ENCODE measurements at regions not wholly inside any gene's neighbourhood (a gene's known extent, or its start where the extent isn't known, plus 50 kb on each side); places are given as distances from the start of the nearest gene placed in this dataset.
"Not testable (repeated sequence)": the region's sequence is repeated elsewhere in the genome, so short reads cannot be mapped to it uniquely, and the experiment has no call there.

GRCh38 chr18:1383465-1383864 lies 478.8 kb downstream of the ADCYAP1 start:
- Mint-ChIP-seq H3K9me3 (ENCODE audit: low read depth) (peaks cover 31% of the 10 kb centered on the region), H3K36me3 (ENCODE audit: low read depth) (peaks cover 1% of the 10 kb centered on the region), H3K4me1 (ENCODE audit: low read depth) (no peaks in the 10 kb centered on the region), H3K27ac (ENCODE audit: unreplicated experiment) (no peak overlapping the region), H3K4me3 (ENCODE audit: unreplicated experiment) (no peak overlapping the region), H3K27me3 (ENCODE audit: low read depth) (no peaks in the 10 kb centered on the region)
- DNase-seq (ENCODE audit: low spot score) = no peak
- TF ChIP-seq CTCF (IDR thresholded peaks at IDR 0.05) = no peak

- H3K4me3 Mint-ChIP-seq (ENCODE audit: unreplicated experiment); H3K27me3 Mint-ChIP-seq (ENCODE audit: low read depth); H3K36me3 Mint-ChIP-seq (ENCODE audit: low read depth); H3K4me1 Mint-ChIP-seq (ENCODE audit: low read depth); H3K27ac Mint-ChIP-seq (ENCODE audit: unreplicated experiment); DNase-seq (ENCODE audit: low spot score): not testable (repeated sequence)
- H3K9me3 Mint-ChIP-seq (ENCODE audit: low read depth) = peaks cover 36% of the 10 kb centered on the region
Observed at GRCh38 chr18:1388468-1388867, 483.8 kb downstream of the ADCYAP1 start.

DNA sequence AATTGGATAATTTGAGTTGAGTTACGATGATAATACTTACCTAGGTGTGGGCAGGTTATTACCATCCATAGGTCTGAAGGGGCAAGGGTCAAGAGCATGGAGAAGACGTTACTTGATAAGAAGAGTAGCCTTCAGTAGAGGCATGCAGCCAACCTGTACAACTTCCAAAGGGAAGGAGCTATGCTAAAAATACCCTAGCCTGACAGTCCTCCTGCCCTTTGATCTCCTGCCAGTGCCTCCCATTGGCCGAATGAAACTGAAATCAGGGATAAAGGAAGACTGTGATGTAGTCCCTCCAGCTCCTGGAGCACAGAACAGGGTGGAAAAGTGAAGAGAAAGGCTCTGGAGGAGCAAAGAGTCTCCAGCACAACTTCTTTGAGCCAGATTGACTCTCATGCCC lies 487.4 kb downstream of the ADCYAP1 start:
- H3K4me3 Mint-ChIP-seq (ENCODE audit: unreplicated experiment) = no peak overlapping the region
- H3K4me1 Mint-ChIP-seq (ENCODE audit: low read depth) = no peaks in the 10 kb centered on the region
- TF ChIP-seq CTCF (IDR thresholded peaks at IDR 0.05) = no peak
- DNase-seq (ENCODE audit: low spot score) = no peak
- H3K36me3 Mint-ChIP-seq (ENCODE audit: low read depth) = no peaks in the 10 kb centered on the region
- H3K27ac Mint-ChIP-seq (ENCODE audit: unreplicated experiment) = no peak overlapping the region
- H3K9me3 Mint-ChIP-seq (ENCODE audit: low read depth) = peaks cover 16% of the 10 kb centered on the region
- peaks cover 6% of the 10 kb centered on the region for H3K27me3 Mint-ChIP-seq (ENCODE audit: low read depth)

DNA sequence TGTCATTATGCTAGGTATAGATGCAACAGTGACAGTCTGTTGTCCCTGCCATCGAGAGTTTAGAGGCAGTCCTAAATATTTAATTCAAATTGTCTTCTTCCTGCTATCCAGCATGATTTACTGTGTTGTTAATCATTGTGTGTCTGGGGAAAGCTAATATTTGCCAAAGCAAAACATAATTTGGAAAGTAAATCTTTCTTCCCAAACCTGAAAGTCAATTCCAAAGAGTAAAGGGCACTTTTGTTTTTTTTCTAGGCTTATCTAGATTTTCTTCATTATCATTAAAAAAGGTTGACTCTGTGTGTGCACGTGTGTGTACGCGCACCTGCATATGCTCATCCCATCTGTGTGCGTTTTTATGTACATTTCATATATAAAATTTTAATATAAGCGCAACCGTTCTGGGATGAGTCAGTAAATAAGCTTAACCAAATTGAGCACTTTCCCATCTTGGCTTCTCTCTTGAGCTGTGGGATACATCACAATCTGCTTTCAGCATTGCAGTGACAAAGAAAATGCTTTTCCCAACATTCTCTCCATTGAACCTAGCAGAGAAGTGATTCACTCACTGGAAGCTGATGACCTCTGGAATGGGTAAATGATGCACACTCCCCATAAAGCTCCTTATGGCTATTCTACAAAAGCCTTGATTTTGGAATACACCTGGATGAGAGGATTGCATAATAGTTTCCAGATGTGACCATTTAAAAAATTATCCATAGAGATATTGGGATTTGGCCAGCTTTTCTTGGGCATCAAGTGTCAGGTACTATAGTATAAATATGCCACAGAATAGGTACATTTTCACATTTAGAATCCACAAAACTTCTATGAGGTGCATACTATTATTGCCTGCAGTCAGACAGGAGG lies 488.4 kb downstream of the ADCYAP1 start:
- Mint-ChIP-seq H3K36me3 (ENCODE audit: low read depth) (no peaks in the 10 kb centered on the region), H3K4me1 (ENCODE audit: low read depth) (no peaks in the 10 kb centered on the region), H3K27me3 (ENCODE audit: low read depth) (peaks cover 6% of the 10 kb centered on the region), H3K4me3 (ENCODE audit: unreplicated experiment) (no peak overlapping the region), H3K9me3 (ENCODE audit: low read depth) (peaks cover 8% of the 10 kb centered on the region), H3K27ac (ENCODE audit: unreplicated experiment) (no peak overlapping the region)
- DNase-seq (ENCODE audit: low spot score) = no peak
- no peak for TF ChIP-seq CTCF (IDR thresholded peaks at IDR 0.05)

DNA sequence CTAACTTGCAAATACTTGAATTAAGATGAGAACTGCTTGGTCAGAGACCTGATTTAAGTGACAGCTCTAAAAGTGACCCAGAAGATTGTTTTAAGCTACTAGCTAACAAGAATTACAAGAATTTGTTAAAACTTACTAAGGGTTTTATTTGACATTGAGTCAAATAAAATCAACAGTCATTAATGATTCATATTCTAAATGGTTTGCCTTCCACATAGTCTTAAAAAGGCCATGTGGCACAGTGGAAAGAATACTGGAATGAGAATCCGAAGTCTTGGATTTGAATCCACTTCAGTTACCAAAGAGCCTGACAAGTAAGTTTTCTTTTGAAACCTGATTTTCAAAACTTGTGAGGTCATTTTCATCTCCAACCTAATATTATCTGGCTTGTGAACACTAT lies 489.3 kb downstream of the ADCYAP1 start:
- H3K36me3 Mint-ChIP-seq (ENCODE audit: low read depth) = no peaks in the 10 kb centered on the region
- no peaks in the 10 kb centered on the region for H3K4me1 Mint-ChIP-seq (ENCODE audit: low read depth)
- no peak overlapping the region for H3K27ac Mint-ChIP-seq (ENCODE audit: unreplicated experiment)
- H3K9me3 Mint-ChIP-seq (ENCODE audit: low read depth) = peaks cover 3% of the 10 kb centered on the region
- no peak for TF ChIP-seq CTCF (IDR thresholded peaks at IDR 0.05)
- no peak for DNase-seq (ENCODE audit: low spot score)
- H3K4me3 Mint-ChIP-seq (ENCODE audit: unreplicated experiment) = no peak overlapping the region
- H3K27me3 Mint-ChIP-seq (ENCODE audit: low read depth) = peaks cover 6% of the 10 kb centered on the region

DNA sequence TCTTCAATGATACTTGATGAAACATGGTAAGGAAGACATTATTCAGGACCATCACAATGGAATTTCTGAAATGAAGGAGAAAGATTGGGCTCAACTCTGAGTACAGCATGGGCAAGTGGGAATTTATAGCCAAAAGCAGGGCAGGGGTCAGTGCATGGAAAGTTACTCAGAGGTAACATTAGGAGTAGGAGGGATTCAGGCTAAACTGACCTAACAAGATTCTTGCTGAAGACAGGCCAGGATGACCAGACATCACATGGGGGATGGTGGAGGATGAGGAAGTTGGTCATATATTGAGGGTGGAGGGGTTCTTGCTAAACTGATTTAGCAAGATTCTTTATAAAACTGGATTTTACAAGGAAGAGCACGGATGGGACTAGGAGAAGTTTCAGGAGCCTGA lies 489.8 kb downstream of the ADCYAP1 start:
- no peaks in the 10 kb centered on the region for H3K36me3 Mint-ChIP-seq (ENCODE audit: low read depth)
- no peaks in the 10 kb centered on the region for H3K4me1 Mint-ChIP-seq (ENCODE audit: low read depth)
- H3K27me3 Mint-ChIP-seq (ENCODE audit: low read depth) = peaks cover 6% of the 10 kb centered on the region
- no peak overlapping the region for H3K27ac Mint-ChIP-seq (ENCODE audit: unreplicated experiment)
- TF ChIP-seq CTCF (IDR thresholded peaks at IDR 0.05) = no peak
- H3K4me3 Mint-ChIP-seq (ENCODE audit: unreplicated experiment) = no peak overlapping the region
- H3K9me3 Mint-ChIP-seq (ENCODE audit: low read depth) = no peaks in the 10 kb centered on the region
- DNase-seq (ENCODE audit: low spot score) = no peak
